H1 (cell line): ENCODE measurements at regions not wholly inside any gene's neighbourhood (a gene's known extent, or its start where the extent isn't known, plus 50 kb on each side); places are given as distances from the start of the nearest gene placed in this dataset.

Source experiments
- CHD7 ChIP-seq: fragments of 300-600 bp; sonication (generic); IDR thresholded peaks from 2 replicates; pipeline ENCODE4 v1.7.1; 2012; ENCODE audit warnings: low read length, moderate library complexity, mild to moderate bottlenecking, inconsistent platforms; ENCODE audit not compliant: insufficient replicate concordance
- E2F6 ChIP-seq: IDR thresholded peaks from 2 replicates; pipeline ENCODE4 v1.6.1; 2012; ENCODE audit warnings: inconsistent platforms
- KDM5A ChIP-seq: fragments of 200-600 bp; IDR thresholded peaks from 2 replicates; pipeline ENCODE4 v1.7.1; 2012; ENCODE audit warnings: mild to moderate bottlenecking, low read length, inconsistent platforms, mixed read lengths
- MAX ChIP-seq: IDR thresholded peaks from 2 replicates; pipeline ENCODE4 v1.6.1; 2012; ENCODE audit warnings: inconsistent platforms
- RAD21 ChIP-seq, 2 experiments: IDR thresholded peaks in 1 of 2; conservative IDR thresholded peaks in 1 of 2; 2 replicates each; pipeline ENCODE4 v1.6.1; 2011; ENCODE audit warnings: low read depth in 2 of 2, low read length in 2 of 2, improper control_type of control experiment in 1 of 2, inconsistent platforms in 1 of 2, mild to moderate bottlenecking in 1 of 2, moderate library complexity in 1 of 2
- RFX5 ChIP-seq: IDR thresholded peaks from 2 replicates; pipeline ENCODE4 v1.6.1; 2011; ENCODE audit warnings: low read depth, low read length, improper control_type of control experiment, borderline replicate concordance
- SIN3A ChIP-seq, 2 experiments: IDR thresholded peaks in 1 of 2; conservative IDR thresholded peaks in 1 of 2; 2 replicates each; pipeline ENCODE4 v1.6.1; 2011 to 2012; ENCODE audit warnings: low read length in 2 of 2, improper control_type of control experiment in 1 of 2, low read depth in 1 of 2, mild to moderate bottlenecking in 1 of 2
- SIRT6 ChIP-seq: IDR thresholded peaks from one replicate; pipeline ENCODE4 v1.7.1; 2012; ENCODE audit warnings: low read length, inconsistent platforms
- SP4 ChIP-seq: IDR thresholded peaks from 2 replicates; pipeline ENCODE4 v1.6.1; 2012; ENCODE audit warnings: low read length, inconsistent platforms
- SRF ChIP-seq: IDR thresholded peaks from 2 replicates; pipeline ENCODE4 v1.6.1; 2011; ENCODE audit warnings: mild to moderate bottlenecking, low read depth, low read length, moderate library complexity

GRCh38 chr2:120824246-120824645 is 88.6 kb downstream of the GLI2 start (continued):
- TF ChIP-seq CHD7 (no peak), SIN3A (conservative IDR thresholded peaks at IDR 0.05 in 1 of 2, IDR thresholded peaks at IDR 0.05 in 1 of 2; ENCODE audit: low read depth in 1 of 2, low read length in 2 of 2) (no peak), SIRT6 (no peak), SP4 (no peak), E2F6 (no peak), RAD21 (IDR thresholded peaks at IDR 0.05 in 1 of 2, conservative IDR thresholded peaks at IDR 0.05 in 1 of 2; ENCODE audit: low read depth in 2 of 2, low read length in 2 of 2) (no peak), KDM5A (no peak), MAX (no peak), RFX5 (no peak), SRF (no peak)
